OCI-LY7 (cell line): ENCODE measurements at regions not wholly inside any gene's neighbourhood (a gene's known extent, or its start where the extent isn't known, plus 50 kb on each side); places are given as distances from the start of the nearest gene placed in this dataset.

ENCODE experiments used
- BruUV-seq: library from RNA; stranded (reverse); fragments of 400-500 nt; replicated peaks from 2 replicates; lab custom pipeline; 2021; lab: Mats Ljungman, UMichigan
- CTCF ChIA-PET: fragments of 300-600 bp; sonication (Branson Sonifier 250); formaldehyde crosslinking; loops from one replicate; lab custom pipeline; 2022; ENCODE audit warnings: antibody characterized with exemption; ENCODE audit not compliant: unreplicated experiment; lab: Charles Lee
- POLR2A ChIA-PET: fragments of 300-600 bp; sonication (Branson Sonifier 250); formaldehyde crosslinking; loops from one replicate; lab custom pipeline; 2022; ENCODE audit warnings: antibody characterized with exemption; lab: Charles Lee
- DNase-seq: peaks from one replicate; pipeline ENCODE4 v3.0.0-alpha.2; 2015; ENCODE audit warnings: low spot score
- H2AFZ ChIP-seq: fragments of 200-600 bp; sonication (generic), shearing (Covaris generic); 2 replicates; pipeline ENCODE4 v1.6.1; 2014; ENCODE audit warnings: mild to moderate bottlenecking, antibody characterized with exemption, low read length, moderate library complexity
- H3K27ac ChIP-seq: fragments of 200-600 bp; sonication (generic); 2 replicates; pipeline ENCODE4 v1.5.1; 2014; ENCODE audit warnings: mixed run types, low read depth, mild to moderate bottlenecking, moderate library complexity, low read length, inconsistent platforms; ENCODE audit not compliant: poor library complexity, severe bottlenecking
- H3K36me3 ChIP-seq: fragments of 200-600 bp; sonication (generic); 2 replicates; pipeline ENCODE4 v1.6.1; 2014; ENCODE audit warnings: mild to moderate bottlenecking, antibody characterized with exemption, low read length, moderate library complexity, mixed read lengths; ENCODE audit not compliant: insufficient read depth
- H3K4me1 ChIP-seq: fragments of 200-600 bp; sonication (generic); 2 replicates; pipeline ENCODE4 v1.5.1; 2014; ENCODE audit warnings: mild to moderate bottlenecking, low read length; ENCODE audit not compliant: insufficient read depth, poor library complexity, severe bottlenecking
- H3K4me2 ChIP-seq: fragments of 200-600 bp; sonication (generic); 2 replicates; pipeline ENCODE4 v1.6.1; 2014; ENCODE audit warnings: mild to moderate bottlenecking, low read length
- H3K4me3 ChIP-seq: fragments of 200-600 bp; sonication (generic); 2 replicates; pipeline ENCODE4 v1.5.1; 2014; ENCODE audit warnings: mild to moderate bottlenecking, low read depth, low read length; ENCODE audit not compliant: poor library complexity, severe bottlenecking
- H3K79me2 ChIP-seq: fragments of 200-600 bp; sonication (generic); 2 replicates; pipeline ENCODE4 v1.6.1; 2016; ENCODE audit warnings: low read depth, mild to moderate bottlenecking, low read length, moderate library complexity, mixed read lengths; ENCODE audit not compliant: insufficient read depth
- H3K9me2 ChIP-seq: fragments of 200-600 bp; sonication (generic); 2 replicates; pipeline ENCODE4 v1.6.1; 2016; ENCODE audit warnings: mild to moderate bottlenecking, low read length, mixed read lengths; ENCODE audit not compliant: insufficient read depth
- H3K9me3 ChIP-seq: fragments of 200-600 bp; sonication (generic); 2 replicates; pipeline ENCODE4 v1.6.1; 2014; ENCODE audit warnings: mild to moderate bottlenecking, mixed run types, low read length, mixed read lengths
- H4K20me1 ChIP-seq: fragments of 200-600 bp; sonication (generic); 2 replicates; pipeline ENCODE4 v1.6.1; 2014; ENCODE audit warnings: mild to moderate bottlenecking, antibody characterized with exemption, low read length, moderate library complexity, mixed read lengths; ENCODE audit not compliant: insufficient read depth
- EZH2phosphoT487 ChIP-seq: fragments of 200-600 bp; sonication (generic); IDR thresholded peaks from 2 replicates; pipeline ENCODE4 v1.6.1; 2018; ENCODE audit warnings: low read depth, borderline replicate concordance, mild to moderate bottlenecking, mixed run types, antibody characterized with exemption, low read length, moderate library complexity, mixed read lengths
- intact Hi-C: fragments of 100-400 bp; cut with micrococcal nuclease; formaldehyde crosslinking; loops from one replicate; pipeline ENCODE4 v1.10.0; 2022; ENCODE audit not compliant: unreplicated experiment
- TF ChIP-seq, protein P1 (sequence below): fragments of 200-600 bp; sonication (generic); conservative IDR thresholded peaks from 2 replicates; pipeline ENCODE4 v1.5.1; 2014; ENCODE audit warnings: mild to moderate bottlenecking, antibody characterized with exemption, low read length, moderate library complexity, mixed read lengths

DNA sequence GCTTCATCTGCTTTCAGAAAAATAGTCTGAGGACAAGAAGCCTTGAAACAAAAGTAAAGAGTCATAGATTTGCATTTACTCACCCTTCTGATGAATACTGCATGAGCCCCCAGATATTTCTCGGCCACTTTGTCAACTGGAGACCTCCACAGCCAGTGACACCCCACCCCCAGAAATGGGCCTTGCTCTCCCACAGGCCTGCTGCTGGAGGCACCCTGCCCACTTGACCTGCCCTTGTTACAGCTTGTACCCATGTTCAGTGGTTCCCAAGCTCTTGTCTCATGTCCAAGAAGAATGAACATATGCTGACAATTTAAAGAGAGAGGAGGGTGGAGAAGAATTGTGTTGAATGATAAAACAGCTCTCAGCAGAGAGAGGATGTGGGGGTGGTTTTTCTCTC is 225.1 kb downstream of the DCAF12L2 start:
- POLR2A ChIA-PET, result no interaction called here
- TF ChIP-seq, protein P1, sequence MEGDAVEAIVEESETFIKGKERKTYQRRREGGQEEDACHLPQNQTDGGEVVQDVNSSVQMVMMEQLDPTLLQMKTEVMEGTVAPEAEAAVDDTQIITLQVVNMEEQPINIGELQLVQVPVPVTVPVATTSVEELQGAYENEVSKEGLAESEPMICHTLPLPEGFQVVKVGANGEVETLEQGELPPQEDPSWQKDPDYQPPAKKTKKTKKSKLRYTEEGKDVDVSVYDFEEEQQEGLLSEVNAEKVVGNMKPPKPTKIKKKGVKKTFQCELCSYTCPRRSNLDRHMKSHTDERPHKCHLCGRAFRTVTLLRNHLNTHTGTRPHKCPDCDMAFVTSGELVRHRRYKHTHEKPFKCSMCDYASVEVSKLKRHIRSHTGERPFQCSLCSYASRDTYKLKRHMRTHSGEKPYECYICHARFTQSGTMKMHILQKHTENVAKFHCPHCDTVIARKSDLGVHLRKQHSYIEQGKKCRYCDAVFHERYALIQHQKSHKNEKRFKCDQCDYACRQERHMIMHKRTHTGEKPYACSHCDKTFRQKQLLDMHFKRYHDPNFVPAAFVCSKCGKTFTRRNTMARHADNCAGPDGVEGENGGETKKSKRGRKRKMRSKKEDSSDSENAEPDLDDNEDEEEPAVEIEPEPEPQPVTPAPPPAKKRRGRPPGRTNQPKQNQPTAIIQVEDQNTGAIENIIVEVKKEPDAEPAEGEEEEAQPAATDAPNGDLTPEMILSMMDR, result no peak
- no peak for TF ChIP-seq EZH2phosphoT487

DNA sequence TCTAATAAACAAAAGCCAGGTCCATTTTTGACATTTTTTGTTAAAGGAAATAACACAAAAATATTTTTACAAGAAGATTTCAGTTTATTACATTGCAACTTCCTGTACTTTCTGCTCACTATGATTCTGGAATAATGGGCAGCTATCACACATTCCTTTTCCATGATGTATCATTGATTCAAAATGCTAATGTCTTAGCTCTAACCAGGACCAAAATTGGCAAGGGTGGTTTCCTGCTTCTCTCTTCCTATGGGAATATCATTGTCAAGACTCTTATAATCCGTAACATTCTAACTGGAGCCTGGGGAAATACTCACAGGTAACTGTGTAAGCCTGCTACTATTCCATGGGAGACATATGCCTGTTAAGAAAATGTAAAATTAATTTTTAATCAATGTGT is 218.6 kb downstream of the DCAF12L2 start:
- no peaks in the 10 kb centered on the region for H3K9me3 ChIP-seq
- H3K4me1 ChIP-seq, result no peaks in the 10 kb centered on the region
- no peak overlapping the region for H3K27ac ChIP-seq
- H3K4me2 ChIP-seq, result no peak overlapping the region
- CTCF ChIA-PET, result no interaction called here
- H3K36me3 ChIP-seq, result no peaks in the 10 kb centered on the region
- no peak overlapping the region for H3K4me3 ChIP-seq
- no peak for TF ChIP-seq EZH2phosphoT487
- TF ChIP-seq, protein P1, result no peak
- H3K9me2 ChIP-seq, result no peaks in the 10 kb centered on the region
- no peaks in the 10 kb centered on the region for H4K20me1 ChIP-seq
- H3K79me2 ChIP-seq, result no peaks in the 10 kb centered on the region
- POLR2A ChIA-PET, result no interaction called here
- no peak overlapping the region for H2AFZ ChIP-seq
- BruUV-seq, result no TSS peak
- DNase-seq, result no peak
- intact Hi-C loops, result no loop called here

More for the DNA sequence above, 225.1 kb downstream of the DCAF12L2 start:
- BruUV-seq, result no TSS peak
- Histone ChIP-seq H3K79me2 (no peaks in the 10 kb centered on the region), H3K9me2 (no peaks in the 10 kb centered on the region), H3K9me3 (no peaks in the 10 kb centered on the region), H3K4me2 (no peak overlapping the region), H3K27ac (no peak overlapping the region), H3K4me1 (no peaks in the 10 kb centered on the region), H4K20me1 (no peaks in the 10 kb centered on the region), H3K4me3 (no peak overlapping the region), H3K36me3 (no peaks in the 10 kb centered on the region), H2AFZ (no peak overlapping the region)
- intact Hi-C loops, result no loop called here
- no peak for DNase-seq
- CTCF ChIA-PET, result no interaction called here

DNA sequence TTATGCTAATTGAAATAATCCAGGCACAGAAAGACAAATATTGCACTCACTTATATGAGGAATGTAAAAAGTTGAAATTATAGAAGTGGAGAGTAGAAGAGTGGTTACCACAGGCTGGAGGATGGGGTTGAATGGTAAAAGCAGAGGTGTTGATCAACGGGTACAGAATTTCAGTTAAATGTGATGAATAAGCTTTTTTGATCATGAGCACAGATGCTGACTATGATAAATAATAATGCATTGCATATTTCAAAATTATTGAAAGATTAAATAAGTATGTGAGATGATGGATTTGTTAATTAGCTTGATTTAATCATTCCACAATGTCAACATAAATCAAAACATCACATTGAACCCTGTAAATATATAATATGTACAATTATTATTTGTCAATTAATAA is 213.1 kb downstream of the DCAF12L2 start:
- no peak overlapping the region for H3K4me2 ChIP-seq
- no peaks in the 10 kb centered on the region for H3K4me1 ChIP-seq
- no peaks in the 10 kb centered on the region for H3K36me3 ChIP-seq
- no peak for TF ChIP-seq EZH2phosphoT487
- TF ChIP-seq, protein P1, result no peak
- H3K9me3 ChIP-seq, result no peaks in the 10 kb centered on the region
- CTCF ChIA-PET, result no interaction called here
- no peak overlapping the region for H2AFZ ChIP-seq
- no TSS peak for BruUV-seq
- H3K79me2 ChIP-seq, result no peaks in the 10 kb centered on the region
- POLR2A ChIA-PET, result no interaction called here
- intact Hi-C loops, result no loop called here
- no peaks in the 10 kb centered on the region for H4K20me1 ChIP-seq
- H3K9me2 ChIP-seq, result no peaks in the 10 kb centered on the region
- no peak overlapping the region for H3K4me3 ChIP-seq
- no peak for DNase-seq
- H3K27ac ChIP-seq, result no peak overlapping the region
